ENCODE measurements at regions not wholly inside any gene's neighbourhood (a gene's known extent, or its start where the extent isn't known, plus 50 kb on each side); places are given as distances from the start of the nearest gene placed in this dataset.

DNA sequence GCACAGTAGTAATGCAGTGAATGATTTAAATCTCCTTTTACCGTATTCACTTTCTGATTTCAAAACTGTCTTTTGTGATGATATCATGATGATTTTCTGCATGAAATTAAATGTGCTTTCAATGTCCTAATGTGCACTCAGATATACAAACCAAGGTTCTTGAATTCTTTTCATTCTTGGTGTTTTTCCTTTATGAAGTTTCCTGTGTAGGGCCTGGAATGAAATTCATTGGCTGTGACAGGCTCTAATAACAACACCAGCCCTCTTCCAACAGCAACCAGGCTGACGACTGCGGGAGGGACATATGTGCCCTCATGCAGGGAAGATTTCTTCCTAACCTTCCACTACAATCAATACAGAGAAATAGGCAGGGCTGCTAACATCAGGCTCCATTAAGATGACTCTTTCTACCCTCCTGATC lies 1052.0 kb downstream of the DIAPH3 start:
- TF ChIP-seq, protein P1, sequence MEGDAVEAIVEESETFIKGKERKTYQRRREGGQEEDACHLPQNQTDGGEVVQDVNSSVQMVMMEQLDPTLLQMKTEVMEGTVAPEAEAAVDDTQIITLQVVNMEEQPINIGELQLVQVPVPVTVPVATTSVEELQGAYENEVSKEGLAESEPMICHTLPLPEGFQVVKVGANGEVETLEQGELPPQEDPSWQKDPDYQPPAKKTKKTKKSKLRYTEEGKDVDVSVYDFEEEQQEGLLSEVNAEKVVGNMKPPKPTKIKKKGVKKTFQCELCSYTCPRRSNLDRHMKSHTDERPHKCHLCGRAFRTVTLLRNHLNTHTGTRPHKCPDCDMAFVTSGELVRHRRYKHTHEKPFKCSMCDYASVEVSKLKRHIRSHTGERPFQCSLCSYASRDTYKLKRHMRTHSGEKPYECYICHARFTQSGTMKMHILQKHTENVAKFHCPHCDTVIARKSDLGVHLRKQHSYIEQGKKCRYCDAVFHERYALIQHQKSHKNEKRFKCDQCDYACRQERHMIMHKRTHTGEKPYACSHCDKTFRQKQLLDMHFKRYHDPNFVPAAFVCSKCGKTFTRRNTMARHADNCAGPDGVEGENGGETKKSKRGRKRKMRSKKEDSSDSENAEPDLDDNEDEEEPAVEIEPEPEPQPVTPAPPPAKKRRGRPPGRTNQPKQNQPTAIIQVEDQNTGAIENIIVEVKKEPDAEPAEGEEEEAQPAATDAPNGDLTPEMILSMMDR (IDR thresholded peaks at IDR 0.05; ENCODE audit: poor library complexity, severe bottlenecking), result no peak
- TF ChIP-seq POLR2AphosphoS5 (IDR thresholded peaks at IDR 0.05) (no peak), EZH2 (IDR thresholded peaks at IDR 0.05; ENCODE audit: borderline replicate concordance, insufficient read depth, low read length, poor library complexity, severe bottlenecking) (no peak), EP300 (conservative IDR thresholded peaks at IDR 0.05; ENCODE audit: poor library complexity, severe bottlenecking) (no peak), TAF1 (IDR thresholded peaks at IDR 0.05; ENCODE audit: low read depth) (no peak), RAD21 (conservative IDR thresholded peaks at IDR 0.05) (no peak), SMC3 (conservative IDR thresholded peaks at IDR 0.05; ENCODE audit: poor library complexity) (no peak), MXI1 (conservative IDR thresholded peaks at IDR 0.05; ENCODE audit: poor library complexity, severe bottlenecking) (no peak)
- TF ChIP-seq, protein P2, sequence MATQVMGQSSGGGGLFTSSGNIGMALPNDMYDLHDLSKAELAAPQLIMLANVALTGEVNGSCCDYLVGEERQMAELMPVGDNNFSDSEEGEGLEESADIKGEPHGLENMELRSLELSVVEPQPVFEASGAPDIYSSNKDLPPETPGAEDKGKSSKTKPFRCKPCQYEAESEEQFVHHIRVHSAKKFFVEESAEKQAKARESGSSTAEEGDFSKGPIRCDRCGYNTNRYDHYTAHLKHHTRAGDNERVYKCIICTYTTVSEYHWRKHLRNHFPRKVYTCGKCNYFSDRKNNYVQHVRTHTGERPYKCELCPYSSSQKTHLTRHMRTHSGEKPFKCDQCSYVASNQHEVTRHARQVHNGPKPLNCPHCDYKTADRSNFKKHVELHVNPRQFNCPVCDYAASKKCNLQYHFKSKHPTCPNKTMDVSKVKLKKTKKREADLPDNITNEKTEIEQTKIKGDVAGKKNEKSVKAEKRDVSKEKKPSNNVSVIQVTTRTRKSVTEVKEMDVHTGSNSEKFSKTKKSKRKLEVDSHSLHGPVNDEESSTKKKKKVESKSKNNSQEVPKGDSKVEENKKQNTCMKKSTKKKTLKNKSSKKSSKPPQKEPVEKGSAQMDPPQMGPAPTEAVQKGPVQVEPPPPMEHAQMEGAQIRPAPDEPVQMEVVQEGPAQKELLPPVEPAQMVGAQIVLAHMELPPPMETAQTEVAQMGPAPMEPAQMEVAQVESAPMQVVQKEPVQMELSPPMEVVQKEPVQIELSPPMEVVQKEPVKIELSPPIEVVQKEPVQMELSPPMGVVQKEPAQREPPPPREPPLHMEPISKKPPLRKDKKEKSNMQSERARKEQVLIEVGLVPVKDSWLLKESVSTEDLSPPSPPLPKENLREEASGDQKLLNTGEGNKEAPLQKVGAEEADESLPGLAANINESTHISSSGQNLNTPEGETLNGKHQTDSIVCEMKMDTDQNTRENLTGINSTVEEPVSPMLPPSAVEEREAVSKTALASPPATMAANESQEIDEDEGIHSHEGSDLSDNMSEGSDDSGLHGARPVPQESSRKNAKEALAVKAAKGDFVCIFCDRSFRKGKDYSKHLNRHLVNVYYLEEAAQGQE (IDR thresholded peaks at IDR 0.05; ENCODE audit: borderline replicate concordance), result no peak
